Right lobe of liver (tissue), 6 donors: ENCODE measurements at regions not wholly inside any gene's neighbourhood (a gene's known extent, or its start where the extent isn't known, plus 50 kb on each side); places are given as distances from the start of the nearest gene placed in this dataset.

ENCODE experiments used
- ATAC-seq, 4 donors: fragments of 200-7000 bp; cut with Tn5 transposase; one replicate each; pipeline ENCODE4 v1.9.1; 2020; ENCODE audit warnings: mild to moderate bottlenecking in 4 of 4, moderate library complexity in 4 of 4
- DNase-seq, 3 donors: peaks; one replicate each; pipeline ENCODE4 v3.0.0-alpha.2; 2020
- H3K27ac ChIP-seq, 3 donors: fragments of 200-600 bp; one replicate each; pipeline ENCODE4 v1.8.0; 2022
- H3K27me3 ChIP-seq, 2 donors: fragments of 200-600 bp; one replicate each; pipeline ENCODE4 v1.8.0; 2022
- H3K36me3 ChIP-seq, 4 donors: fragments of 200-600 bp; sonication (generic) in 1 of 4; one replicate each; pipeline versions ENCODE4 v1.5.1 to v1.8.0; 2017 to 2022; ENCODE audit warnings: control low read depth in 1 of 4
- H3K4me1 ChIP-seq, 4 donors: fragments of 200-600 bp; sonication (generic) in 1 of 4; one replicate each; pipeline versions ENCODE4 v1.5.1 to v1.8.0; 2017 to 2022; ENCODE audit warnings: control low read depth in 1 of 4
- H3K4me3 ChIP-seq, 3 donors: fragments of 200-600 bp; one replicate each; pipeline ENCODE4 v1.8.0; 2022
- H3K9me3 ChIP-seq, 4 donors: fragments of 200-600 bp; sonication (generic) in 1 of 4; one replicate each; pipeline versions ENCODE4 v1.5.1 to v1.8.0; 2017 to 2022; ENCODE audit warnings: control low read depth in 1 of 4
- POLR2A ChIP-seq: fragments of 450-650 bp; IDR thresholded peaks from one replicate; pipeline ENCODE4 v1.6.1; 2017; ENCODE audit warnings: antibody characterized with exemption, mild to moderate bottlenecking
- WGBS: methylation state at CpG from one replicate; pipeline ENCODE4 v1.1.6; 2018; ENCODE audit warnings: low coverage, low lambda C conversion rate; ENCODE audit not compliant: insufficient coverage; ENCODE audit errors: missing lambda C conversion rate; 5-methylcytosine and 5-hydroxymethylcytosine counted together
- intact Hi-C, 2 donors: fragments of 100-400 bp; cut with DNase I; formaldehyde crosslinking; loops; one replicate each; pipeline versions ENCODE4 v1.11.2 to v1.14.1; 2022
- TF ChIP-seq, protein P1 (sequence below), 4 donors: fragments of 200-600 bp in 3 of 4; fragments of 450-650 bp in 1 of 4; IDR thresholded peaks; one replicate each; pipeline versions ENCODE4 v1.5.1 to v1.8.0; 2016 to 2022; ENCODE audit warnings: antibody characterized with exemption in 4 of 4, mild to moderate bottlenecking in 2 of 4
- donor health status: DM: no; HTN: yes; CAD: no.
- donor health status: DM: no; HTN: no; CAD: no.
- donor health status: DM: no; HTN: no; CAD: no.
- donor health status: DM: no; HTN: yes; CAD: no.
- donor health status: DM: no; HTN: yes; CAD: no.

DNA sequence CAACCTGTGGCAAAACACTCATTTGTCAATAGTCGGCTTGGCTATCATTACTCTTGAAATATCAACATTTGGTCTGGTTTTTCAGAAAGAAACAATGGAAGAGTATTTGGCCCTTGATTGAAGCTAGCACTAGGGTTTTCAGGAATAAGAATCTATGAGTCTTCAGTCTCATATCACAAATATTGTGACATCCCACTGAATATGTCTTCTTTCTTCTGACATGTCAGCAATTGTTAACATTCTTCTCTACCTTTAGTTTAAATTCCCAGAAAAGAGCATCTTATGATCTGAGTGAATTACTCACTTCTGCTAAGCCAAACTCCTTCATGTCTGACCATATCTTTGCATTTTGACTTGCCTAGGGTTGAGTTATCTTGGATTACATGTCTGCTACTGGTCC, 435.2 kb upstream of the SEMA3D start:
- ATAC-seq (no peak), DNase-seq (no peak)
- no peak for TF ChIP-seq POLR2A
- TF ChIP-seq, protein P1, sequence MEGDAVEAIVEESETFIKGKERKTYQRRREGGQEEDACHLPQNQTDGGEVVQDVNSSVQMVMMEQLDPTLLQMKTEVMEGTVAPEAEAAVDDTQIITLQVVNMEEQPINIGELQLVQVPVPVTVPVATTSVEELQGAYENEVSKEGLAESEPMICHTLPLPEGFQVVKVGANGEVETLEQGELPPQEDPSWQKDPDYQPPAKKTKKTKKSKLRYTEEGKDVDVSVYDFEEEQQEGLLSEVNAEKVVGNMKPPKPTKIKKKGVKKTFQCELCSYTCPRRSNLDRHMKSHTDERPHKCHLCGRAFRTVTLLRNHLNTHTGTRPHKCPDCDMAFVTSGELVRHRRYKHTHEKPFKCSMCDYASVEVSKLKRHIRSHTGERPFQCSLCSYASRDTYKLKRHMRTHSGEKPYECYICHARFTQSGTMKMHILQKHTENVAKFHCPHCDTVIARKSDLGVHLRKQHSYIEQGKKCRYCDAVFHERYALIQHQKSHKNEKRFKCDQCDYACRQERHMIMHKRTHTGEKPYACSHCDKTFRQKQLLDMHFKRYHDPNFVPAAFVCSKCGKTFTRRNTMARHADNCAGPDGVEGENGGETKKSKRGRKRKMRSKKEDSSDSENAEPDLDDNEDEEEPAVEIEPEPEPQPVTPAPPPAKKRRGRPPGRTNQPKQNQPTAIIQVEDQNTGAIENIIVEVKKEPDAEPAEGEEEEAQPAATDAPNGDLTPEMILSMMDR (IDR thresholded peaks at IDR 0.05), result no peak
- intact Hi-C loops, result no loop called here
- Histone ChIP-seq H3K27me3 (no peaks in the 10 kb centered on the region), H3K27ac (no peak overlapping the region), H3K4me3 (no peak overlapping the region), H3K4me1 (no peaks in the 10 kb centered on the region), H3K36me3 (no peaks in the 10 kb centered on the region), H3K9me3 (no peaks in the 10 kb centered on the region)
- 63% methylated on average over 1 of the region's 1 CpG for WGBS

DNA sequence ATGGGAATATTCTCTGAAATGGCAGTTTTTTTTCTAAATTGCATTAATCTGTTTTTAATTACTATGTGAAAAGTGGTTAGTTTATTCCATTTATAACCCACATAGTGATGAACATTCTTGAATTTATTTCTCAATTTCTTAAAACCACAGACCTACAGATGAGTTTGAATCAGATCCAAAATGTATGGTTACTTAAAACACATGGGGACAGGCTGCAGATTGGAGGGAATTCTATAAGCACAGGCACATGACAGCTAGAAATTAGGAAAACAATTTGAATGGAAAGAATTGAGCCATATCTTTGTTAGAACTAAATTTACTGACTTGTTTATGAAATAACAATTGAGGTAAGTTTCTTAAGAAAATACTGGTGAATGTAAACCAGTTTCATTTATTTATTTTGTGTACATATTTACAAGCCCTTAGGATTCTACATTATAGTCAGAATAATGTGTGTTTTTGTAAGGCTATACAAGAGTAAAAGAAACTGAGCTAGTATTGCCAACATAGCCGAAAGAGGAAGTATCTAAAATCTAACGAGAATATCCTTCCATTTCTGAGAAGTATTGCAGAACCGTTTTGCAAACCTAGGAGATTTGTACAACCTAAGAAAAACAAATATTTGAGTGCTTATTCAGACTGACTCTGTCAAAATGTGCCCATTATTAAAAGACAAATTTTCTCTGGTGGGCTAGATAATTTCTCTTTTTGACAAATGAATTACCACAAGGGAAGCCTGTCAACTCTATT, 434.3 kb upstream of the SEMA3D start:
- H3K4me3 ChIP-seq, result no peak overlapping the region
- H3K4me1 ChIP-seq, result no peaks in the 10 kb centered on the region
- no peaks in the 10 kb centered on the region for H3K36me3 ChIP-seq
- H3K9me3 ChIP-seq, result no peaks in the 10 kb centered on the region
- H3K27ac ChIP-seq, result no peak overlapping the region
- intact Hi-C loops, result no loop called here
- no peak for TF ChIP-seq POLR2A
- TF ChIP-seq, protein P1 (IDR thresholded peaks at IDR 0.05), result no peak
- 25% methylated on average over 3 of the region's 3 CpGs for WGBS
- H3K27me3 ChIP-seq, result no peaks in the 10 kb centered on the region
- ATAC-seq (peak in 2 of 4 donors; percentile 23 to 47), DNase-seq (no peak)

DNA sequence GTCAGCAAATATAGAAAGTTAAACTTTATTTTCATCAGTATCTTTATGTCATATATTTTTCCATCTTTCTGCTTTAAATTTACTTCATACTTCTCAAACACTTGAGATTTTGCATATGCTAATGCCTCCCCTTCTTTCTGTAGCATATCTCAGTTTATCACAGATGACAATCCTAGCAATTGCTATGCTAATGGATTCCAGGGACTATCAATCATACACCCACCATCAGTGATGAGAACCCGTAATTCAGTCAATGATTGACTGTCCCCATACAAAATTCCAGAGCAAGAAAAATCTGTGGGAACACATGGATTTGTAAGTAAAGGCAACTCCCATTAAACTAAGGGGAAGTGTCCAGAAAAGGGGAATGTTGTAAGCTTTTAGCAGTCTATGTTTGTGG, 432.4 kb upstream of the SEMA3D start:
- H3K4me3 ChIP-seq, result no peak overlapping the region
- 17% methylated on average over 1 of the region's 1 CpG for WGBS
- TF ChIP-seq, protein P1 (IDR thresholded peaks at IDR 0.05), result no peak
- TF ChIP-seq POLR2A, result no peak
- no peaks in the 10 kb centered on the region for H3K4me1 ChIP-seq
- no peak for ATAC-seq
- no peaks in the 10 kb centered on the region for H3K36me3 ChIP-seq
- no peak overlapping the region for H3K27ac ChIP-seq
- intact Hi-C loops, result no loop called here
- no peak for DNase-seq
- no peaks in the 10 kb centered on the region for H3K9me3 ChIP-seq
- no peaks in the 10 kb centered on the region for H3K27me3 ChIP-seq

DNA sequence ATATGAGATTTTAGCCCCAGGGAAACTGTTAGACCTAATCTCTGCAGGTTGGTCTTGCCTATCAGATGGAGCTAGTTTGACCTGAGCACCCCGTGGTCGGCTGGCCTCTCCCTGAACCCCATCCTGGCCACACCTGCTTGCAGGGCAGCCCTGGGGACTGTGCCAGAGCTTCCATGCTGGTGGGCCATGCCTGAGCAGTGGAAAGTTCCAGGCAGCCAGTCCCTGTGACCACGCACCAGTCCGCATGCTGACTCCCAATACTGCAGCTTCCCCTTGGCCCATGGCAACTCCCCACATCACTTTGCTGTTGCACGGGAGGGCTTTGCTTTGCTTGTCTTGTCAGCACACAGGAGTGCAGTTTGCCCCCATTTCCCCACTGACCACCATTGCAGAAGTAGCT, 427.8 kb upstream of the SEMA3D start:
- no peak for DNase-seq
- Histone ChIP-seq H3K4me3 (no peak overlapping the region), H3K4me1 (no peaks in the 10 kb centered on the region), H3K9me3 (no peaks in the 10 kb centered on the region), H3K27me3 (no peaks in the 10 kb centered on the region), H3K36me3 (no peaks in the 10 kb centered on the region), H3K27ac (no peak overlapping the region)
- intact Hi-C loops, result no loop called here
- ATAC-seq, result no peak
- TF ChIP-seq, protein P1 (IDR thresholded peaks at IDR 0.05), result no peak
- no peak for TF ChIP-seq POLR2A
- WGBS, result no CpG with 5 or more reads among the region's 5 CpGs

DNA sequence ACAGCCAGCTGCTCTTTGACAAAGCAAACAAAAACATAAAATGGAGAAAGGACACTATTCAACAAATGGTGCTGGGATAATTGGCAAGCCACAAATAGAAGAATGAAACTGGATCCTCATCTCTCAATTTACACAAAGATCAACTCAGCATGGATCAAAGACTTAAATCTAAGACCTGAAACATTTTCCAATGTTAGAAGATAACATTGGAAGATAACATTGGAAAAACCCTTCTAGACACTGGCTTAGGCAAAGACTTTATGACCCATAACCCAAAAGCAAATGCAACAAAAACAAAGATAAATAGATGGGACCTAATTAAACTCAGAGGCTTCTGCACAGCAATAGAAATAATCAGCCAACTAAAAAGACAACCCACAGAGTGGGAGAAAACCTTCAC, 425.7 kb upstream of the SEMA3D start:
- DNase-seq (no peak), ATAC-seq (no peak)
- no peaks in the 10 kb centered on the region for H3K27me3 ChIP-seq
- H3K9me3 ChIP-seq, result no peaks in the 10 kb centered on the region
- H3K27ac ChIP-seq, result no peak overlapping the region
- H3K4me3 ChIP-seq, result no peak overlapping the region
- no peaks in the 10 kb centered on the region for H3K36me3 ChIP-seq
- no peaks in the 10 kb centered on the region for H3K4me1 ChIP-seq
- TF ChIP-seq POLR2A, result no peak
- intact Hi-C loops, result no loop called here
